ENCODE measurements at regions not wholly inside any gene's neighbourhood (a gene's known extent, or its start where the extent isn't known, plus 50 kb on each side); places are given as distances from the start of the nearest gene placed in this dataset.

DNA sequence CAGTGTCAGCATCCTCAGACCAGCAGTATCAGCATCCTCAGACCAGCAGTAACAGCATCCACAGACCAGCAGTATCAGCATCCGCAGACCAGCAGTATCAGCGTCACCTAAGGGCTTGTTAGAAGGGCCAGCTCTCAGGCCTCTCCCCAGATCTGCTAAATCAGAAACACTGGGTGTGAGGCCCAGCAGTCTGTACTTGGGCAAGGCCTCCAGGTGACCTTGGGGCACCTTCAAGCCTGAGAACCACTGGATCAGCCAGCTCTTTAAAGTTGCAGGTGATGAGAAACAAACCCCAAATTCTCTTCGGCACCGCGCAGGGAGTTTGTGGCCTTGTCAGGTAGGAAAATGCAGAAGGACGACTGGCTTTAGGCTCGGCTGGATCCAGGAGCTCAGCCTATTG lies 290.5 kb upstream of the CDH4 start:
- H3K27me3 ChIP-seq: no peaks in the 10 kb centered on the region
- no peaks in the 10 kb centered on the region for H3K4me1 ChIP-seq (ENCODE audit: control insufficient read depth in 1 of 2, insufficient read depth in 1 of 2, low read depth in 1 of 2, low read length in 1 of 2)
- H3K36me3 ChIP-seq: no peaks in the 10 kb centered on the region
- no peak overlapping the region for H3K4me3 ChIP-seq (ENCODE audit: low read depth in 1 of 2, low read length in 1 of 2)
- TF ChIP-seq CTCF (IDR thresholded peaks at IDR 0.05): no peak
- no peak overlapping the region for H3K27ac ChIP-seq
- no peaks in the 10 kb centered on the region for H3K9me3 ChIP-seq

- Histone ChIP-seq H3K4me1 (ENCODE audit: control insufficient read depth in 1 of 2, insufficient read depth in 1 of 2, low read depth in 1 of 2, low read length in 1 of 2) (no peaks in the 10 kb centered on the region), H3K27ac (no peak overlapping the region), H3K9me3 (no peaks in the 10 kb centered on the region), H3K27me3 (no peaks in the 10 kb centered on the region), H3K36me3 (no peaks in the 10 kb centered on the region), H3K4me3 (ENCODE audit: low read depth in 1 of 2, low read length in 1 of 2) (no peak overlapping the region)
- no peak for TF ChIP-seq CTCF (IDR thresholded peaks at IDR 0.05)
Measured at GRCh38 chr20:60962367-60963045, 289.6 kb upstream of the CDH4 start.

DNA sequence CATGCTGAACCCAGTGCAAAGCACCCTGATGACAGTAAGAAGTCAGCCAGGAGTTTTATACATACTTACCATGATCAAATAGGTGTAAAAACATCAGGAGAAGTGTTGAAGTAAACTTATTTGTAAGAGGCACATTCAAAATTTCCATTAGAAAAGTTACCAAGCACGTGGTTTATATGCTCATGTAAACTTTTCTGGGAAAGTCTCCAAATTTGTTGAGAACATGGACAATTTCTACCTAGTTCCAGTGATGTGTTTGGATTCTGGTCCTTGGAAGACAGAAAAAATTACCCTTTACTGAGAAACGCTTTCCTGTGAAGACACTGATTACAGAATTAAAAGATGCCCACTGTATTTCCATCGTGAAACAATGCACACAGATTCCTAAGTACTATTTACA lies 288.9 kb upstream of the CDH4 start:
- H3K27me3 ChIP-seq: no peaks in the 10 kb centered on the region
- no peaks in the 10 kb centered on the region for H3K4me1 ChIP-seq (ENCODE audit: control insufficient read depth in 1 of 2, insufficient read depth in 1 of 2, low read depth in 1 of 2, low read length in 1 of 2)
- no peak overlapping the region for H3K27ac ChIP-seq
- H3K36me3 ChIP-seq: no peaks in the 10 kb centered on the region
- no peaks in the 10 kb centered on the region for H3K9me3 ChIP-seq
- no peak for TF ChIP-seq CTCF (IDR thresholded peaks at IDR 0.05)
- H3K4me3 ChIP-seq (ENCODE audit: low read depth in 1 of 2, low read length in 1 of 2): no peak overlapping the region

GRCh38 chr20:60964911-60965310 lies 287.1 kb upstream of the CDH4 start:
- no peaks in the 10 kb centered on the region for H3K9me3 ChIP-seq
- no peak for TF ChIP-seq CTCF (IDR thresholded peaks at IDR 0.05)
- no peak overlapping the region for H3K4me3 ChIP-seq (ENCODE audit: low read depth in 1 of 2, low read length in 1 of 2)
- no peaks in the 10 kb centered on the region for H3K4me1 ChIP-seq (ENCODE audit: control insufficient read depth in 1 of 2, insufficient read depth in 1 of 2, low read depth in 1 of 2, low read length in 1 of 2)
- no peak overlapping the region for H3K27ac ChIP-seq
- H3K36me3 ChIP-seq: no peaks in the 10 kb centered on the region
- H3K27me3 ChIP-seq: no peaks in the 10 kb centered on the region

- Histone ChIP-seq H3K4me3 (ENCODE audit: low read depth in 1 of 2, low read length in 1 of 2) (no peak overlapping the region), H3K4me1 (ENCODE audit: control insufficient read depth in 1 of 2, insufficient read depth in 1 of 2, low read depth in 1 of 2, low read length in 1 of 2) (no peaks in the 10 kb centered on the region), H3K36me3 (no peaks in the 10 kb centered on the region), H3K27me3 (no peaks in the 10 kb centered on the region), H3K9me3 (no peaks in the 10 kb centered on the region), H3K27ac (no peak overlapping the region)
- no peak for TF ChIP-seq CTCF (IDR thresholded peaks at IDR 0.05)
Measured at GRCh38 chr20:60966031-60966430, 286.0 kb upstream of the CDH4 start.
